ENCODE measurements at regions not wholly inside any gene's neighbourhood (a gene's known extent, or its start where the extent isn't known, plus 50 kb on each side); places are given as distances from the start of the nearest gene placed in this dataset.

DNA sequence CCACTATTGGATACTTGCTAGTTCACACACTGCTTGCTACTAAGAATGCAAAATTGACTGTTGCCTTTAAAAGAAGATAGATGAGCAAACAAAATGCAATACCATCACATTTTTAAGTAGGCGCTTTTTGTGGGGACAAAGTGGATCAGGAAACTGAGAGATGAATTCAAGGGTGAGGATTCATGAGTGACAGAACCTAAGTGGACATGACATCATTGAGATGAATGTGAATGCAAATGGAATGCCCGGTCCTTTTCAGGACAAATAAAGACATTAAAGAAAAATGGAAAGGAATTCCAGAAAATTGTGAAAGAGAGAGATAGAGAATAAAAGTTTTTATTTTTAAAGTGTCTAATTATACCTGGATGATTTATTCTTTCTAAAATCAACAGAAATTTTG is 106.3 kb upstream of the AKR1E2 start:
- intact Hi-C loops (cut with micrococcal nuclease) = no loop called here
- no peak for TF ChIP-seq CBFA2T3 (IDR thresholded peaks at IDR 0.05)
- TF ChIP-seq PHB2 (IDR thresholded peaks at IDR 0.05; ENCODE audit: low read depth) = no peak
- TF ChIP-seq ESRRA (IDR thresholded peaks at IDR 0.05; ENCODE audit: borderline replicate concordance, low read depth) = no peak
- TF ChIP-seq TRIM28 (IDR thresholded peaks at IDR 0.05) = no peak
- TF ChIP-seq CBX3 (IDR thresholded peaks at IDR 0.05; ENCODE audit: borderline replicate concordance in 1 of 2, low read length in 2 of 2) = no peak
- TF ChIP-seq THAP7 (CRISPR knock-in tag; IDR thresholded peaks at IDR 0.05) = no peak
- no peak for TF ChIP-seq ARID3B (CRISPR knock-in tag; IDR thresholded peaks at IDR 0.05; ENCODE audit: borderline replicate concordance)
- no peak for TF ChIP-seq CBX5 (IDR thresholded peaks at IDR 0.05; ENCODE audit: borderline replicate concordance, low read depth)
- no peak for TF ChIP-seq ZBTB7A (IDR thresholded peaks at IDR 0.05; ENCODE audit: borderline replicate concordance, control insufficient read depth, low read depth, low read length)
- no peak for TF ChIP-seq RNF2 (IDR thresholded peaks at IDR 0.05)
- TF ChIP-seq ZBTB49 (CRISPR knock-in tag; IDR thresholded peaks at IDR 0.05; ENCODE audit: borderline replicate concordance) = no peak
- no peak for TF ChIP-seq ZNF274 (IDR thresholded peaks at IDR 0.05; ENCODE audit: borderline replicate concordance, low read depth, low read length)
- no peak for TF ChIP-seq PHB (CRISPR knock-in tag; IDR thresholded peaks at IDR 0.05)
- TF ChIP-seq SAP30 (IDR thresholded peaks at IDR 0.05; ENCODE audit: borderline replicate concordance, insufficient read depth, low read depth, low read length, poor library complexity, severe bottlenecking) = no peak
- no peak for TF ChIP-seq BCL6 (CRISPR knock-in tag; IDR thresholded peaks at IDR 0.05)

More for the DNA sequence above, 106.3 kb upstream of the AKR1E2 start:
- BruUV-seq (replicated peaks) = no TSS peak
- H3K36me3 ChIP-seq (ENCODE audit: control insufficient read depth, insufficient read depth, low read length) = no peaks in the 10 kb centered on the region
- H3K27ac ChIP-seq (ENCODE audit: extremely low read depth, low read depth, low read length) = no peak overlapping the region
- H3K9me1 ChIP-seq (ENCODE audit: control insufficient read depth, insufficient read depth, low read length) = no peaks in the 10 kb centered on the region
- H4K20me1 ChIP-seq (replicated peaks; ENCODE audit: control insufficient read depth, insufficient read depth, low read length) = no peaks in the 10 kb centered on the region
- no peaks in the 10 kb centered on the region for H3K4me1 ChIP-seq (replicated peaks in 1 of 2; ENCODE audit: control insufficient read depth in 2 of 2, insufficient read depth in 2 of 2, low read length in 2 of 2)
- H3K9ac ChIP-seq (ENCODE audit: insufficient read depth in 1 of 2, low read depth in 2 of 2, low read length in 2 of 2) = no peak overlapping the region
- peaks cover 4 to 5% of the 10 kb centered on the region in 2 experiments; a peak in 1 of 5 replicates for H3K27me3 ChIP-seq (ENCODE audit: control insufficient read depth in 2 of 2, insufficient read depth in 2 of 2, low read length in 2 of 2)
- FAIRE-seq = no peak
- H3K79me2 ChIP-seq (ENCODE audit: control insufficient read depth, insufficient read depth, low read length) = no peaks in the 10 kb centered on the region
- H3K9me3 ChIP-seq (replicated peaks; ENCODE audit: control insufficient read depth, insufficient read depth, low read depth, low read length) = no peaks in the 10 kb centered on the region
- ChIA-PET CTCF (ENCODE audit: low intra/inter-chr PET ratio) (no interaction called here), POLR2A (no interaction called here)
- in situ Hi-C loops (cut with MboI) = no loop called here
- WGBS (ENCODE audit: insufficient coverage, low coverage, missing lambda C conversion rate) = 0% methylated on average over 2 of the region's 2 CpGs
- H3K4me2 ChIP-seq (ENCODE audit: insufficient read depth, low read length) = no peak overlapping the region
- ATAC-seq = no peak
- no peak for DNase-seq (ENCODE audit: extremely low read depth in 1 of 4, low spot score in 3 of 4)
- no peak overlapping the region for H2AFZ ChIP-seq (ENCODE audit: low read depth, low read length)
- no peak overlapping the region for H3K4me3 ChIP-seq

Measured in K562 (cell line).